GM12874 (cell line): ENCODE measurements at regions not wholly inside any gene's neighbourhood (a gene's known extent, or its start where the extent isn't known, plus 50 kb on each side); places are given as distances from the start of the nearest gene placed in this dataset.

ENCODE experiments used
- CTCF ChIP-seq: IDR thresholded peaks from 2 replicates; pipeline ENCODE4 v1.5.1; 2011; ENCODE audit warnings: low read depth, mild to moderate bottlenecking, control low read depth, low read length, moderate library complexity; ENCODE audit not compliant: insufficient read depth

DNA sequence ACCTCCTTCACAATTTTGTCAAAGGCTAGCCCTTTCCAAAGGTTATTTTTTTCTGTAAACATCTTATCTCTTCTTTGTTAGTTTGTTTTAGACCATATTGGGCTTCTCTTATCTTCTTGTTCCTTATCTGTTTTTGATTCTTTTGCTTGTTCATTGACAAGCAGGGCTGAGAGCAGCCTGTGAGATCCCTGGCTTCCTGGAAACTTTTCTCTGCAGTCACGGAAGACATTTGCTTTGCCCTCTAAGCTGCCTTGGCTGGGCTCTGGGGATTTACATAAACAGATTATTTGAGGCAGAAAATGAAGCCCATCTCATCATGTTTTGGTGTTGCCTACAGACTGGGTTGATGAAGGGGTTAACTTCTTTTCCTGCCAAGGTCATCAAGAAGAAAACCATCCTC, 157.4 kb upstream of the AMOT start:
- no peak for TF ChIP-seq CTCF

- no peak for TF ChIP-seq CTCF
These were observed 151.2 kb upstream of the AMOT start for GRCh38 chrX:112991801-112992200.

GRCh38 chrX:112979879-112980278, 139.2 kb upstream of the AMOT start:
- TF ChIP-seq CTCF = no peak

DNA sequence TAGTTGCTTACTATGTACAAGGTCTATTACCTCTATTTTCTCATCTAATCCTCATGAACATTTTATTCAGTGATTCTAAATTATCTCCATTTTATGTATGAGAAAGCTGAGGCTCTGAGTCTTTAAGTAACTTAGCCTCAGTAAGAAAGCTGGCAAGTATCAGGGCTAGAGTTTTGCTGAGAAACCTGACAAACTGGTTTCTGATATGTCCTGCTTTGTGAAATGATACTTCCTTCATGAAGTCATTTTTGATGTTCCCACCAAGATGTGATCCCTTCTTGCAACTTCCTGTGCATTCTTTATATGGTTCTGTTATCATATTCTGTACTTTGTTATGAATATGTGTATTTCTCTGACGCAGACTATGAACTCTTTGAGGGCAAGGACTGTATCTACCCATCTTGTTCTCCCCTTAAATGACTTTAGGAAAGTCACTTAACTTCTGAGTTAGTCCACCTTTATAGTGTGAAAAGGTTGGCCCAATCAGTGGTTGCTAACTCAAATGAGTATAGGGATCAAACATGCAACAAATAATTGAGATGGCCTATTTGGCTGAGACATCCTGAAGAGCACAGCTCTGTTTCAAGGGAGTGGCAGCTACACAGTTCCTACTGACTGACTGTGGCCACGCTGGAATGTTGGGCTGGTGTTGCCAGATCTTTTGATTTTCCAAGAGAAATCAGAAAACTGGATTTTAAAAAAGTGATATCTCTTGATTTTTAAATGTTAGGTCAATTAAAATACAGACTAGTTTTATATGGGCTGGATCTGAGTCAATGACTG, 127.9 kb upstream of the AMOT start:
- no peak for TF ChIP-seq CTCF

DNA sequence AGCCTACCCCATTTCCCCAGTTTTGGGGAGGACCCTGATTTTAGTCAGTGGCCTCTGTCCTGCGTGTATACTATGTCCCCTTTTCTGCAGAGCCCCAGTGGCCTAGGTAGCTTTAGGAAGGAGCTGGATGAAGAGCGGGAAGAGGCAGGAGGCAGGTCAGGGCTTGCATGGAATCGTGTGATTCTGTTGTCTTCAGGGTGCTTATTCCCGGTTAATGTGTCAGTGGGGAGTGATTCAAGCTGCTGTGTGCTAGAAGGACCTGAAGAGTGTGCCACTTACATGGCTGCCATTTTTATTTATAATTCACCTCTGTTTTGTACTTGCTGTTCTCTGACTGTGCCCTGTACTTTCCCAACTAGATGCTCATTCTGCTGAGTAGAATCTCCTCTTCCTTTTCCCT, 127.3 kb upstream of the AMOT start:
- no peak for TF ChIP-seq CTCF

GRCh38 chrX:112967341-112967740, 126.7 kb upstream of the AMOT start:
- no peak for TF ChIP-seq CTCF

GRCh38 chrX:112961981-112962380, 121.3 kb upstream of the AMOT start:
- TF ChIP-seq CTCF = no peak
